Prostate gland (tissue), 2 donors: ENCODE measurements at regions not wholly inside any gene's neighbourhood (a gene's known extent, or its start where the extent isn't known, plus 50 kb on each side); places are given as distances from the start of the nearest gene placed in this dataset.

Experiments
- DNase-seq: peaks from one replicate; pipeline ENCODE4 v3.0.0-alpha.2; 2019; ENCODE audit warnings: low spot score
- H3K27ac ChIP-seq, 2 donors: fragments of 200-600 bp; sonication (generic); 2 replicates each; pipeline ENCODE4 v1.5.1; 2017 to 2019
- H3K27me3 ChIP-seq: fragments of 200-600 bp; sonication (generic); replicated peaks from 2 replicates; pipeline ENCODE4 v1.5.1; 2019; ENCODE audit not compliant: insufficient read depth
- H3K36me3 ChIP-seq, 2 donors: fragments of 200-600 bp; sonication (generic); 1 replicate in 1 of 2; 2 replicates in 1 of 2; pipeline versions ENCODE4 v1.5.1 to v1.8.1; 2017 to 2019
- H3K4me1 ChIP-seq: fragments of 200-600 bp; sonication (generic); replicated peaks from 2 replicates; pipeline ENCODE4 v1.5.1; 2019
- H3K4me3 ChIP-seq, 2 donors: fragments of 200-600 bp; sonication (generic); 2 replicates each; pipeline ENCODE4 v1.5.1; 2017 to 2019
- H3K9me3 ChIP-seq: fragments of 200-600 bp; sonication (generic); 2 replicates; pipeline ENCODE4 v1.5.1; 2017
- CTCF ChIP-seq, 4 experiments: fragments of 200-600 bp in 2 of 4; fragments of 450-650 bp in 2 of 4; sonication (generic) in 2 of 4; IDR thresholded peaks; 1 replicate in 3 of 4; 2 replicates in 1 of 4; pipeline ENCODE4 v1.5.1; 2016 to 2019; ENCODE audit warnings: antibody characterized with exemption in 4 of 4, mild to moderate bottlenecking in 2 of 4, moderate library complexity in 2 of 4
- POLR2A ChIP-seq: fragments of 450-650 bp; IDR thresholded peaks from one replicate; pipeline ENCODE4 v1.6.1; 2016; ENCODE audit warnings: antibody characterized with exemption, mild to moderate bottlenecking
- POLR2AphosphoS5 ChIP-seq: sonication (generic); formaldehyde crosslinking; IDR thresholded peaks from one replicate; pipeline ENCODE4 v1.6.1; 2017; ENCODE audit warnings: antibody characterized with exemption
- WGBS: methylation state at CpG from one replicate; pipeline ENCODE4 v1.1.5; 2018; 5-methylcytosine and 5-hydroxymethylcytosine counted together
- intact Hi-C: fragments of 100-400 bp; cut with DNase I; formaldehyde crosslinking; loops from one replicate; pipeline ENCODE4 v1.14.2; 2022

GRCh38 chr6:11412011-11412424 lies 125.5 kb upstream of the TMEM170B start:
- intact Hi-C loops, result no loop called here
- Histone ChIP-seq H3K4me3 (no peak overlapping the region), H3K27me3 (no peaks in the 10 kb centered on the region), H3K27ac (no peak overlapping the region), H3K4me1 (no peaks in the 10 kb centered on the region), H3K9me3 (no peaks in the 10 kb centered on the region), H3K36me3 (no peaks in the 10 kb centered on the region)
- WGBS, result 36% methylated on average over 2 of the region's 2 CpGs
- TF ChIP-seq CTCF (IDR thresholded peaks at IDR 0.05) (no peak), POLR2A (no peak), POLR2AphosphoS5 (no peak)
- DNase-seq, result no peak

- Histone ChIP-seq H3K27me3 (no peaks in the 10 kb centered on the region), H3K27ac (no peak overlapping the region), H3K4me3 (no peak overlapping the region), H3K4me1 (no peaks in the 10 kb centered on the region), H3K9me3 (no peaks in the 10 kb centered on the region), H3K36me3 (no peaks in the 10 kb centered on the region)
- WGBS, result 78% methylated on average over 3 of the region's 3 CpGs
- TF ChIP-seq POLR2AphosphoS5, result no peak
- no peak for TF ChIP-seq POLR2A
- TF ChIP-seq CTCF (IDR thresholded peaks at IDR 0.05), result no peak
- intact Hi-C loops, result no loop called here
- no peak for DNase-seq
These were observed 126.0 kb upstream of the TMEM170B start for GRCh38 chr6:11411593-11411992.

GRCh38 chr6:11410539-11411307 lies 126.8 kb upstream of the TMEM170B start:
- no peak overlapping the region for H3K4me3 ChIP-seq
- intact Hi-C loops, result no loop called here
- H3K36me3 ChIP-seq, result no peaks in the 10 kb centered on the region
- H3K4me1 ChIP-seq, result no peaks in the 10 kb centered on the region
- no peaks in the 10 kb centered on the region for H3K9me3 ChIP-seq
- 20% methylated on average over 4 of the region's 4 CpGs for WGBS
- H3K27me3 ChIP-seq, result no peaks in the 10 kb centered on the region
- TF ChIP-seq POLR2AphosphoS5 (peak; percentile 9), CTCF (IDR thresholded peaks at IDR 0.05) (no peak), POLR2A (no peak)
- H3K27ac ChIP-seq, result no peak overlapping the region
- no peak for DNase-seq

GRCh38 chr6:11409371-11409770 lies 128.2 kb upstream of the TMEM170B start:
- H3K27ac ChIP-seq, result no peak overlapping the region
- no peaks in the 10 kb centered on the region for H3K36me3 ChIP-seq

More at GRCh38 chr6:11409371-11409770, 128.2 kb upstream of the TMEM170B start:
- Histone ChIP-seq H3K4me3 (no peak overlapping the region), H3K9me3 (no peaks in the 10 kb centered on the region), H3K27me3 (no peaks in the 10 kb centered on the region), H3K4me1 (no peaks in the 10 kb centered on the region)
- intact Hi-C loops, result no loop called here
- TF ChIP-seq CTCF (IDR thresholded peaks at IDR 0.05), result no peak
- TF ChIP-seq POLR2A, result no peak
- no peak for TF ChIP-seq POLR2AphosphoS5
- no peak for DNase-seq
